AG04450 (cell line): ENCODE measurements at regions not wholly inside any gene's neighbourhood (a gene's known extent, or its start where the extent isn't known, plus 50 kb on each side); places are given as distances from the start of the nearest gene placed in this dataset.

Source experiments
- CTCF ChIA-PET: fragments of 300-600, 350-600 bp; formaldehyde crosslinking; extraction: SDS; loops from one replicate; lab custom pipeline; 2022; ENCODE audit warnings: antibody characterized with exemption, inconsistent platforms; lab: Charles Lee
- POLR2A ChIA-PET: fragments of 350-600 bp; formaldehyde crosslinking; extraction: SDS; loops from one replicate; lab custom pipeline; 2021; ENCODE audit warnings: antibody characterized with exemption, inconsistent platforms; lab: Yijun Ruan, JAX
- DNase-seq: peaks from one replicate; pipeline ENCODE4 v3.0.0-alpha.2; 2011; ENCODE audit warnings: low read depth, low spot score
- H3K27ac ChIP-seq: one replicate; pipeline ENCODE4 v1.5.1; 2012; ENCODE audit warnings: low read depth, low read length, control low read depth
- H3K27me3 ChIP-seq: one replicate; pipeline ENCODE4 v1.6.0; 2012; ENCODE audit warnings: low read length; ENCODE audit not compliant: control insufficient read depth, insufficient read depth
- H3K4me3 ChIP-seq: 2 replicates; pipeline ENCODE4 v1.5.1; 2011; ENCODE audit warnings: mild to moderate bottlenecking, low read depth, low read length, control low read depth
- H3K9me3 ChIP-seq: 2 replicates; pipeline ENCODE4 v1.5.1; 2012; ENCODE audit warnings: low read length; ENCODE audit not compliant: control insufficient read depth, insufficient read depth
- CTCF ChIP-seq: IDR thresholded peaks from 2 replicates; pipeline ENCODE4 v1.5.1; 2011; ENCODE audit warnings: low read depth, low read length, control low read depth, inconsistent platforms

- Histone ChIP-seq H3K4me3 (no peak overlapping the region), H3K27me3 (no peaks in the 10 kb centered on the region), H3K27ac (no peak overlapping the region), H3K9me3 (no peaks in the 10 kb centered on the region)
- CTCF ChIA-PET, result no interaction called here
- POLR2A ChIA-PET, result no interaction called here
- DNase-seq, result no peak
- TF ChIP-seq CTCF, result no peak
Observed at GRCh38 chr12:88876857-88877256, 296.6 kb upstream of the KITLG start.

GRCh38 chr12:88870000-88870737 is 289.9 kb upstream of the KITLG start:
- peak; percentile 69 for DNase-seq
- no peaks in the 10 kb centered on the region for H3K27me3 ChIP-seq
- no peaks in the 10 kb centered on the region for H3K9me3 ChIP-seq
- H3K27ac ChIP-seq, result no peak overlapping the region
- CTCF ChIA-PET, result no interaction called here
- TF ChIP-seq CTCF, result no peak
- H3K4me3 ChIP-seq, result no peak overlapping the region
- POLR2A ChIA-PET, result no interaction called here

GRCh38 chr12:88868050-88868449 is 287.8 kb upstream of the KITLG start:
- Histone ChIP-seq H3K9me3 (no peaks in the 10 kb centered on the region), H3K4me3 (no peak overlapping the region), H3K27ac (no peak overlapping the region), H3K27me3 (no peaks in the 10 kb centered on the region)
- CTCF ChIA-PET, result no interaction called here
- no peak for DNase-seq
- TF ChIP-seq CTCF, result no peak
- POLR2A ChIA-PET, result no interaction called here

- no peak for TF ChIP-seq CTCF
- ChIA-PET CTCF (interaction anchor here (0.6 kb wide), 1 partner anchor 235 kb away, joined by 3 read pairs; no protein-coding TSS in a partner anchor), POLR2A (no interaction called here)
- no peak overlapping the region for H3K27ac ChIP-seq
- H3K27me3 ChIP-seq, result no peaks in the 10 kb centered on the region
- H3K4me3 ChIP-seq, result no peak overlapping the region
- no peaks in the 10 kb centered on the region for H3K9me3 ChIP-seq
- DNase-seq, result no peak
Observed at GRCh38 chr12:88867510-88867909, 287.2 kb upstream of the KITLG start.

- Histone ChIP-seq H3K27ac (no peak overlapping the region), H3K9me3 (no peaks in the 10 kb centered on the region), H3K27me3 (no peaks in the 10 kb centered on the region), H3K4me3 (no peak overlapping the region)
- ChIA-PET CTCF (interaction anchor here (0.6 kb wide), 1 partner anchor 235 kb away, joined by 3 read pairs; no protein-coding TSS in a partner anchor), POLR2A (no interaction called here)
- no peak for TF ChIP-seq CTCF
- DNase-seq, result no peak
Observed at GRCh38 chr12:88866881-88867280, 286.6 kb upstream of the KITLG start.
